CD8-positive, alpha-beta memory T cell (primary cell): ENCODE measurements at regions not wholly inside any gene's neighbourhood (a gene's known extent, or its start where the extent isn't known, plus 50 kb on each side); places are given as distances from the start of the nearest gene placed in this dataset.

Experiments used
- CTCF ChIA-PET: fragments of 350-600 bp; sonication (Branson Sonifier 250); formaldehyde crosslinking; loops from one replicate; lab custom pipeline; 2021; ENCODE audit warnings: antibody characterized with exemption; lab: Charles Lee
- POLR2A ChIA-PET: fragments of 350-600 bp; sonication (Branson Sonifier 250); formaldehyde crosslinking; loops from one replicate; lab custom pipeline; 2021; ENCODE audit warnings: antibody characterized with exemption; lab: Charles Lee
- DNase-seq, 5 donors: peaks; one replicate each; pipeline versions ENCODE4 v3.0.0 to v3.0.0-alpha.2; 2020 to 2022; ENCODE audit warnings: mixed read lengths in 1 of 5
- H3K27ac ChIP-seq: one replicate; pipeline ENCODE4 v1.7.0; 2013; ENCODE audit warnings: low read depth, mild to moderate bottlenecking, low read length, moderate library complexity
- H3K27me3 ChIP-seq: 2 replicates; pipeline ENCODE4 v1.7.0; 2013; ENCODE audit warnings: low read length, mild to moderate bottlenecking; ENCODE audit not compliant: insufficient read depth, poor library complexity, severe bottlenecking
- H3K36me3 ChIP-seq: 2 replicates; pipeline ENCODE4 v1.7.0; 2013; ENCODE audit warnings: mild to moderate bottlenecking, low read length, moderate library complexity; ENCODE audit not compliant: insufficient read depth
- H3K4me1 ChIP-seq: 2 replicates; pipeline ENCODE4 v1.7.0; 2013; ENCODE audit warnings: mild to moderate bottlenecking, low read length, moderate library complexity; ENCODE audit not compliant: insufficient read depth
- H3K4me3 ChIP-seq: 2 replicates; pipeline ENCODE4 v1.7.0; 2013; ENCODE audit warnings: mild to moderate bottlenecking, low read length
- H3K9me3 ChIP-seq: 2 replicates; pipeline ENCODE4 v1.7.0; 2013; ENCODE audit warnings: mild to moderate bottlenecking, low read length
- H3K27ac Mint-ChIP-seq, 8 donors: one replicate each; pipeline ENCODE4 v1.8.0; 2020 to 2021; ENCODE audit warnings: mixed read lengths in 8 of 8, mild to moderate bottlenecking in 6 of 8, inconsistent platforms in 3 of 8, moderate library complexity in 3 of 8
- H3K27me3 Mint-ChIP-seq, 2 donors: one replicate each; pipeline ENCODE4 v1.8.0; 2020 to 2021; ENCODE audit warnings: mixed read lengths in 2 of 2, mild to moderate bottlenecking in 1 of 2, moderate library complexity in 1 of 2
- H3K36me3 Mint-ChIP-seq, 3 donors: one replicate each; pipeline ENCODE4 v1.8.0; 2020 to 2021; ENCODE audit warnings: mixed read lengths in 3 of 3, inconsistent platforms in 1 of 3, mild to moderate bottlenecking in 1 of 3
- H3K4me1 Mint-ChIP-seq, 3 donors: one replicate each; pipeline ENCODE4 v1.8.0; 2020 to 2021; ENCODE audit warnings: mixed read lengths in 3 of 3, inconsistent platforms in 1 of 3, mild to moderate bottlenecking in 1 of 3
- H3K4me3 Mint-ChIP-seq, 7 donors: one replicate each; pipeline ENCODE4 v1.8.0; 2020 to 2021; ENCODE audit warnings: mixed read lengths in 7 of 7, mild to moderate bottlenecking in 6 of 7, moderate library complexity in 4 of 7, inconsistent platforms in 2 of 7
- H3K9me3 Mint-ChIP-seq, 5 donors: one replicate each; pipeline ENCODE4 v1.8.0; 2020 to 2022; ENCODE audit warnings: mixed read lengths in 5 of 5, mild to moderate bottlenecking in 3 of 5, moderate library complexity in 2 of 5, inconsistent platforms in 1 of 5

- no peak for DNase-seq
- Mint-ChIP-seq H3K27me3 (peaks cover 0 to 2% of the 10 kb centered on the region in 2 donors), H3K36me3 (peaks cover 6 to 19% (median 9%) of the 10 kb centered on the region in 3 donors), H3K4me3 (no peak overlapping the region), H3K4me1 (peaks cover 18 to 27% (median 20%) of the 10 kb centered on the region in 3 donors), H3K9me3 (peaks cover 0 to 2% (median 0%) of the 10 kb centered on the region in 5 donors), H3K27ac (peak overlapping the region in 3 of 8 donors; percentile 33 to 49 (median 45))
- Histone ChIP-seq H3K4me1 (no peaks in the 10 kb centered on the region), H3K27ac (no peak overlapping the region), H3K36me3 (no peaks in the 10 kb centered on the region), H3K4me3 (no peak overlapping the region), H3K27me3 (no peaks in the 10 kb centered on the region), H3K9me3 (no peaks in the 10 kb centered on the region)
- CTCF ChIA-PET: interaction anchor here (1.1 to 2.0 kb wide), 3 partner anchors 9 to 71 kb away, joined by 3 to 9 read pairs (median 5); a partner anchor contains a TSS
- POLR2A ChIA-PET: interaction anchor here (0.7 kb wide), 1 partner anchor 1153 kb away, joined by 6 read pairs; no protein-coding TSS in a partner anchor
Measured at GRCh38 chr6:3987053-3987452, 91.9 kb downstream of the FAM217A start.

GRCh38 chr6:3987576-3987975, 91.4 kb downstream of the FAM217A start:
- H3K9me3 ChIP-seq: no peaks in the 10 kb centered on the region
- POLR2A ChIA-PET: no interaction called here
- DNase-seq: no peak
- Mint-ChIP-seq H3K36me3 (peaks cover 5 to 16% (median 7%) of the 10 kb centered on the region in 3 donors), H3K4me3 (no peak overlapping the region), H3K27me3 (peaks cover 0 to 2% of the 10 kb centered on the region in 2 donors), H3K27ac (peak overlapping the region in 2 of 8 donors; percentile 33 to 49), H3K4me1 (peaks cover 18 to 29% (median 21%) of the 10 kb centered on the region in 3 donors), H3K9me3 (no peaks in the 10 kb centered on the region)
- CTCF ChIA-PET: no interaction called here
- H3K36me3 ChIP-seq: no peaks in the 10 kb centered on the region
- no peak overlapping the region for H3K27ac ChIP-seq
- no peaks in the 10 kb centered on the region for H3K27me3 ChIP-seq
- H3K4me3 ChIP-seq: no peak overlapping the region
- no peaks in the 10 kb centered on the region for H3K4me1 ChIP-seq

- Histone ChIP-seq H3K9me3 (no peaks in the 10 kb centered on the region), H3K36me3 (no peaks in the 10 kb centered on the region), H3K4me1 (no peaks in the 10 kb centered on the region), H3K27me3 (no peaks in the 10 kb centered on the region), H3K4me3 (no peak overlapping the region), H3K27ac (no peak overlapping the region)
- CTCF ChIA-PET: interaction anchor here (0.8 to 1.8 kb wide), 6 partner anchors 10 to 248 kb away, joined by 3 to 8 read pairs (median 5); a partner anchor contains a TSS
- POLR2A ChIA-PET: no interaction called here
- DNase-seq: peak; percentile 42 to 73 (median 54)
- Mint-ChIP-seq H3K4me1 (peaks cover 18 to 29% (median 21%) of the 10 kb centered on the region in 3 donors), H3K27ac (peak overlapping the region in 3 of 8 donors; percentile 34 to 63 (median 38)), H3K4me3 (no peak overlapping the region), H3K27me3 (no peaks in the 10 kb centered on the region), H3K36me3 (peaks cover 0 to 13% (median 7%) of the 10 kb centered on the region in 3 donors), H3K9me3 (no peaks in the 10 kb centered on the region)
Measured at GRCh38 chr6:3990692-3991491, 88.0 kb downstream of the FAM217A start.

- H3K9me3 ChIP-seq: no peaks in the 10 kb centered on the region
- H3K4me1 Mint-ChIP-seq: peaks cover 13 to 25% (median 23%) of the 10 kb centered on the region in 3 donors
- H3K27me3 ChIP-seq: no peaks in the 10 kb centered on the region
- H3K36me3 Mint-ChIP-seq: peaks cover 0 to 13% (median 4%) of the 10 kb centered on the region in 3 donors
- no peak overlapping the region for H3K27ac ChIP-seq
- no peak overlapping the region for H3K27ac Mint-ChIP-seq
- H3K27me3 Mint-ChIP-seq: no peaks in the 10 kb centered on the region
- H3K4me1 ChIP-seq: no peaks in the 10 kb centered on the region
- no peak overlapping the region for H3K4me3 ChIP-seq
- no peaks in the 10 kb centered on the region for H3K9me3 Mint-ChIP-seq
- ChIA-PET CTCF (no interaction called here), POLR2A (no interaction called here)
- no peaks in the 10 kb centered on the region for H3K36me3 ChIP-seq
- DNase-seq: no peak
- H3K4me3 Mint-ChIP-seq: no peak overlapping the region
Measured at GRCh38 chr6:3991941-3992340, 87.0 kb downstream of the FAM217A start.

- Histone ChIP-seq H3K36me3 (no peaks in the 10 kb centered on the region), H3K4me1 (no peaks in the 10 kb centered on the region), H3K27ac (no peak overlapping the region), H3K4me3 (no peak overlapping the region), H3K27me3 (no peaks in the 10 kb centered on the region), H3K9me3 (no peaks in the 10 kb centered on the region)
- POLR2A ChIA-PET: interaction anchor here (1.0 kb wide), 1 partner anchor 25 kb away, joined by 3 read pairs; a partner anchor contains a TSS
- Mint-ChIP-seq H3K36me3 (peaks cover 0 to 4% (median 3%) of the 10 kb centered on the region in 3 donors), H3K27me3 (no peaks in the 10 kb centered on the region), H3K4me3 (no peak overlapping the region), H3K4me1 (peaks cover 18 to 41% (median 18%) of the 10 kb centered on the region in 3 donors), H3K27ac (peak overlapping the region in 2 of 8 donors; percentile 19 to 58), H3K9me3 (no peaks in the 10 kb centered on the region)
- CTCF ChIA-PET: interaction anchor here (0.8 to 3.3 kb wide), 4 partner anchors 16 to 251 kb away, joined by 3 to 13 read pairs (median 3); a partner anchor contains a TSS
- DNase-seq: no peak
Measured at GRCh38 chr6:3996349-3996748, 82.6 kb downstream of the FAM217A start.

GRCh38 chr6:3997177-3997770, 81.7 kb downstream of the FAM217A start:
- no peak overlapping the region for H3K4me3 Mint-ChIP-seq
- peak overlapping the region in 1 of 8 donors; percentile 32 for H3K27ac Mint-ChIP-seq
- ChIA-PET CTCF (interaction anchor here (1.4 to 3.3 kb wide), 6 partner anchors 8 to 148 kb away, joined by 3 to 13 read pairs (median 5); partner anchors contain the start of gene FAM50B), POLR2A (interaction anchor here (1.0 kb wide), 1 partner anchor 24 kb away, joined by 3 read pairs; a partner anchor contains a TSS)
- H3K9me3 ChIP-seq: no peaks in the 10 kb centered on the region
- H3K27me3 ChIP-seq: no peaks in the 10 kb centered on the region
- no peaks in the 10 kb centered on the region for H3K27me3 Mint-ChIP-seq
- no peaks in the 10 kb centered on the region for H3K36me3 ChIP-seq
- peaks cover 0 to 4% (median 1%) of the 10 kb centered on the region in 3 donors for H3K36me3 Mint-ChIP-seq
- H3K27ac ChIP-seq: no peak overlapping the region
- DNase-seq: no peak
- no peaks in the 10 kb centered on the region for H3K4me1 ChIP-seq
- peaks cover 12 to 36% (median 16%) of the 10 kb centered on the region in 3 donors for H3K4me1 Mint-ChIP-seq
- H3K9me3 Mint-ChIP-seq: no peaks in the 10 kb centered on the region
- H3K4me3 ChIP-seq: no peak overlapping the region

- H3K27ac ChIP-seq: no peak overlapping the region
- H3K4me3 Mint-ChIP-seq: no peak overlapping the region
- H3K36me3 ChIP-seq: no peaks in the 10 kb centered on the region
- no peaks in the 10 kb centered on the region for H3K4me1 ChIP-seq
- no peak overlapping the region for H3K27ac Mint-ChIP-seq
- ChIA-PET CTCF (no interaction called here), POLR2A (no interaction called here)
- DNase-seq: no peak
- no peak overlapping the region for H3K4me3 ChIP-seq
- H3K27me3 Mint-ChIP-seq: no peaks in the 10 kb centered on the region
- H3K27me3 ChIP-seq: no peaks in the 10 kb centered on the region
- no peaks in the 10 kb centered on the region for H3K9me3 Mint-ChIP-seq
- H3K9me3 ChIP-seq: no peaks in the 10 kb centered on the region
- H3K4me1 Mint-ChIP-seq: peaks cover 18 to 47% (median 20%) of the 10 kb centered on the region in 3 donors
- H3K36me3 Mint-ChIP-seq: peaks cover 0 to 12% (median 2%) of the 10 kb centered on the region in 3 donors
Measured at GRCh38 chr6:3999800-4000661, 78.9 kb downstream of the FAM217A start.
